ENCODE measurements at regions not wholly inside any gene's neighbourhood (a gene's known extent, or its start where the extent isn't known, plus 50 kb on each side); places are given as distances from the start of the nearest gene placed in this dataset.

DNA sequence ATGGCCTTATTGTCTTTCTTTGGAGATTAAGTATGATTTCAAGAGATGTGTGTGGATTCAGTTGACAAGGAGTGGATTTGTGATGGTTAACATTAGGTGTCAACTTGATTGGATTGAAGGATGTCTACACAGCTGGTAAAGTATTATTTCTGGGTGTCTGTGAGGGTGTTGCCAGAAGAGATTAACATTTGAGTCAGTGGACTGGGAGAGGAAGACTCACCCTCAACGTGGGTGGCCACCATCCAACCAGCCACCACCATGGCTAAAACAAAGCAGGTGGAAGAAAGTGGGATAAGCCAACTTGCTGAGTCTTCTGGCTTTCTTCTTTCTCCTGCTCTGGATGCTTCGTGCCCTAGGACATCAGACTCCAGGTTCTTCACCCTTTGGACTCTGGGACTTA lies 76.1 kb downstream of the GPR37 start:
- no peak for DNase-seq
- Mint-ChIP-seq H3K36me3 (ENCODE audit: insufficient read depth in 1 of 3, low read depth in 3 of 3) (no peaks in the 10 kb centered on the region), H3K9me3 (no peaks in the 10 kb centered on the region; a peak in 1 of 5 replicates), H3K4me1 (no peaks in the 10 kb centered on the region), H3K4me3 (no peak overlapping the region), H3K27ac (peak overlapping the region in 1 of 3 experiments; percentile 56; a peak in 1 of 7 replicates), H3K27me3 (ENCODE audit: low read depth) (no peaks in the 10 kb centered on the region)
- Histone ChIP-seq H2BK20ac (ENCODE audit: low read depth, low read length, poor library complexity, severe bottlenecking) (no peak overlapping the region), H3K79me1 (ENCODE audit: insufficient read depth, low read depth, low read length, poor library complexity, severe bottlenecking) (no peaks in the 10 kb centered on the region), H3K9me3 (ENCODE audit: control insufficient read depth, low read depth, low read length) (no peaks in the 10 kb centered on the region), H3K4me2 (ENCODE audit: insufficient read depth, insufficient read length, low read length) (no peak overlapping the region), H4K91ac (ENCODE audit: insufficient read length, low read depth, low read length) (no peak overlapping the region), H3K27me3 (ENCODE audit: insufficient read depth, low read length) (no peaks in the 10 kb centered on the region), H2AFZ (ENCODE audit: low read length) (no peak overlapping the region), H2AK5ac (ENCODE audit: insufficient read length, low read length) (no peak overlapping the region), H3T11ph (ENCODE audit: low read length) (no peak overlapping the region), H2BK15ac (ENCODE audit: low read depth, low read length) (no peak overlapping the region), H4K20me1 (ENCODE audit: control insufficient read depth, insufficient read depth, insufficient read length) (no peaks in the 10 kb centered on the region), H3K4me1 (ENCODE audit: insufficient read depth, low read length) (no peaks in the 10 kb centered on the region), H3K23ac (ENCODE audit: insufficient read length, low read depth, low read length) (no peak overlapping the region), H4K8ac (replicated peaks; ENCODE audit: insufficient read length, low read depth, low read length) (no peak overlapping the region), H4K5ac (ENCODE audit: insufficient read length, low read depth, low read length) (no peak overlapping the region), H3K14ac (ENCODE audit: insufficient read depth, low read length) (no peak overlapping the region), H3K79me2 (ENCODE audit: insufficient read depth, low read length) (no peaks in the 10 kb centered on the region), H3K56ac (ENCODE audit: insufficient read length, low read depth, low read length) (no peak overlapping the region), H3K23me2 (ENCODE audit: insufficient read length, low read depth, low read length, poor library complexity, severe bottlenecking) (no peaks in the 10 kb centered on the region), H3K27ac (ENCODE audit: insufficient read length, low read depth, low read length) (no peak overlapping the region), H2BK5ac (ENCODE audit: insufficient read length, low read length) (no peak overlapping the region), H3K18ac (ENCODE audit: insufficient read length, low read depth, low read length) (no peak overlapping the region), H2BK12ac (ENCODE audit: insufficient read length, low read depth, low read length) (no peak overlapping the region), H3K4ac (ENCODE audit: low read depth, low read length) (no peak overlapping the region), H2BK120ac (ENCODE audit: low read depth, low read length, poor library complexity, severe bottlenecking) (no peak overlapping the region), H3K9ac (ENCODE audit: extremely low read depth, insufficient read length, low read length) (no peak overlapping the region)
- no CpG with 5 or more reads among the region's 2 CpGs for WGBS (ENCODE audit: extremely low coverage, insufficient read length, low lambda C conversion rate)
- TF ChIP-seq, protein P1, sequence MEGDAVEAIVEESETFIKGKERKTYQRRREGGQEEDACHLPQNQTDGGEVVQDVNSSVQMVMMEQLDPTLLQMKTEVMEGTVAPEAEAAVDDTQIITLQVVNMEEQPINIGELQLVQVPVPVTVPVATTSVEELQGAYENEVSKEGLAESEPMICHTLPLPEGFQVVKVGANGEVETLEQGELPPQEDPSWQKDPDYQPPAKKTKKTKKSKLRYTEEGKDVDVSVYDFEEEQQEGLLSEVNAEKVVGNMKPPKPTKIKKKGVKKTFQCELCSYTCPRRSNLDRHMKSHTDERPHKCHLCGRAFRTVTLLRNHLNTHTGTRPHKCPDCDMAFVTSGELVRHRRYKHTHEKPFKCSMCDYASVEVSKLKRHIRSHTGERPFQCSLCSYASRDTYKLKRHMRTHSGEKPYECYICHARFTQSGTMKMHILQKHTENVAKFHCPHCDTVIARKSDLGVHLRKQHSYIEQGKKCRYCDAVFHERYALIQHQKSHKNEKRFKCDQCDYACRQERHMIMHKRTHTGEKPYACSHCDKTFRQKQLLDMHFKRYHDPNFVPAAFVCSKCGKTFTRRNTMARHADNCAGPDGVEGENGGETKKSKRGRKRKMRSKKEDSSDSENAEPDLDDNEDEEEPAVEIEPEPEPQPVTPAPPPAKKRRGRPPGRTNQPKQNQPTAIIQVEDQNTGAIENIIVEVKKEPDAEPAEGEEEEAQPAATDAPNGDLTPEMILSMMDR (conservative IDR thresholded peaks at IDR 0.05): no peak

All from H9 (cell line).